Inflammatory macrophage treated with lipopolysaccharide for 4 hours (primary cell): ENCODE measurements at regions not wholly inside any gene's neighbourhood (a gene's known extent, or its start where the extent isn't known, plus 50 kb on each side); places are given as distances from the start of the nearest gene placed in this dataset.
A peak's percentile ranks its signal among the peaks of the same experiment; 100 is the strongest.
"Not testable (repeated sequence)": the region's sequence is repeated elsewhere in the genome, so short reads cannot be mapped to it uniquely, and the experiment has no call there.

Experiments used
- DNase-seq: peaks from one replicate; pipeline ENCODE4 v3.0.0-alpha.2; 2020

GRCh38 chr14:86775896-86776295, 1217.1 kb downstream of the GALC start:
- DNase-seq = not testable (repeated sequence)

DNA sequence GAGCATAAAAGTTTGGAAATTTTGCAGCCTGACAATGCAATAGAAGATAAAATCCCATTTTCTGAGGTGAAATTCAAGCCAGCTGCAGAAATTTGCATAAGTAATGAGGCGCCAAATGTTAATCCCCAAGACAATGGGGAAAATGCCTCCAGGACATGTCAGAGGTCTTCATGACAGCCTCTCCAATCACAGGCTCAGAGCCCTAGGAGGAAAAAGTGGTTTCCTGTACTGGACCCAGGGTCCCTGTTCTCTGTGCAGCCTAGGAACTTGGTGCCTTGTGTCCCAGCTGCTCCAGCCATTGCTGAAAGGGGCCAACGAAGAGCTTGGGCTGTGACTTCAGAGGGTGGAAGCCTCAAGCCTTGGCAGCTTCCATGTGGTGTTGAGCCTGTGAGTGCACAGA, 1218.1 kb downstream of the GALC start:
- no peak for DNase-seq

DNA sequence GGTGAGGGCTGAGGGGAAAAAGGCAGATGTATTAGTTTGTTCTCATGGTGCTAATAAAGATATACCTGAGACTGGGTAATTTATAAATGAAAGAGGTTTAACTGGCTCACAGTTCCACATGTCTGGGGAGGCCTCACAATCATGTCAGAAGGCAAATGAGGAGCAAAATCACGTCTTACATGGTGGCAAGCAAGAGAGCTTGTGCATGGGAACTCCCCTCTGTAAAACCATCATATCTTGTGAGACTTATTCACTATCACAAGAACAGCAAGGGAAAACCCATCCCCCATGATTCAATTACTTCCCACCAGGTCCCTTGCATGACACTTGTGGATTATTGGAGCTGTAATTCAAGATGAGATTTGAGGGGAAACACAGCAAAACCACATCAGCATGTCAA, 1220.9 kb downstream of the GALC start:
- peak; percentile 15 for DNase-seq

GRCh38 chr14:86770186-86770585, 1222.8 kb downstream of the GALC start:
- peak; percentile 53 for DNase-seq

GRCh38 chr14:86766469-86766868, 1226.5 kb downstream of the GALC start:
- peak; percentile 20 for DNase-seq

- no peak for DNase-seq
Observed at GRCh38 chr14:86761611-86762010, 1231.4 kb downstream of the GALC start.

DNA sequence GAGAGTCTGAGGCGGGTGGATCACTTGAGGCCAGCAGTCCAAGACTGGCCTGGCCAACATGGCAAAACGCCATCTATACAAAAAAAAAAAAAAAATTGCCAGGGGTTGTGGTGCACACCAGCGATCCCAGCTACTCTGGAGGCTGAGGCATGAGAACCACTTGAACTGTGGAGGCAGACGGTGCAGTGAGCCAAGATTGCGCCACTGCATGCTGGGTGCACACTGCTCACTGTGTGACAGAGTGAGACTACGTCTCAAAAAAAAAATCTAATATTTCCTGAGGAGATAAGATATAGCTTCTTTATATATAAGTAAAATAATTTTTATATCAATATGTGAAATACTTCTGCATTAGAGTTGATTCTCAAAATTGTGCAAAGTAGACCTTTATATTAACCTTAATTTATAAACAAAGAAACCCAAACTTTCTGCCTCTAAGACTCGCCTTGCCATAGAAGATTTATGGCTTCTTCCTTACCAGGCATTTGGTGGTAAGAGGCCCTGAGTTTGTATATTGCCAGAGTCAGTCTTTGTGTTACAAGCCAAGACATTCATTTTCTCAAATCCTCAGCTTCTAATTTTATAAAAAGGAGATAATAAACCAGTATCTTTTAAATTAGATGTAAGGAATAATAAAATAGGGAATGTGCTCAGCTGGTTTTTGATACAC, 1226.7 kb downstream of the FLRT2 start:
- DNase-seq = no peak

DNA sequence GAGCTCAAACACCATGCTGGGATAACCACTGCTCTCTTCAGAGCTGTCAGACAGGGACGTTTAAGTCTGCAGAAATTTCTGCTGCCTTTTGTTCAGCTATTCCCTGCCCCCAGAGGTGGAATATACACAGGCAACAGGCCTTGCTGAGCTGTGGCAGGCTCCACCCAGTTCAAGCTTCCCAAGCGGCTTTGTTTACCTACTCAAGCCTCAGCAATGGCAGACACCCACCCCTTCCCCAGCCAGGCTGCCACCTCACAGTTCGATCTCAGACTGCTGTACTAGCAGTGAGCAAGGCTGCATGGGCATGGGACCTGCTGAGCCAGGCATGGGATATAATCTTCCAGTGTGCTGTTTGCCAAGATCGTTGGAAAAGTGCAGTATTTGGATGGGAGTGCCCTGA, 1220.5 kb downstream of the FLRT2 start:
- not testable (repeated sequence) for DNase-seq

GRCh38 chr14:86739761-86740160, 1209.8 kb downstream of the FLRT2 start:
- DNase-seq = no peak

DNA sequence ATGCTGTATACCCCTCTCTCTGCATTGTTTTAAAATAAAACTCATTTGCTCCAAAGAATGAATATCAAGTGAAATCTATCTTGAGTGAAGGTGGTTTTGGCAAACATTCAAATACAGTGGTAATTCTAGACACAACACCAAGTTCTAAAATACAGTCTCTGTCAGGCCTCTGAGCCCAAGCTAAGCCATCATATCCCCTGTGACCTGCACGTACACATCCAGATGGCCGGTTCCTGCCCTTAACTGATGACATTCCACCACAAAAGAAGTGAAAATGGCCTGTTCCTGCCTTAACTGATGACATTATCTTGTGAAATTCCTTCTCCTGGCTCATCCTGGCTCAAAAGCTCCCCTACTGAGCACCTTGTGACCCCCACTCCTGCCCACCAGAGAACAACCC, 1201.5 kb downstream of the FLRT2 start:
- not testable (repeated sequence) for DNase-seq

DNA sequence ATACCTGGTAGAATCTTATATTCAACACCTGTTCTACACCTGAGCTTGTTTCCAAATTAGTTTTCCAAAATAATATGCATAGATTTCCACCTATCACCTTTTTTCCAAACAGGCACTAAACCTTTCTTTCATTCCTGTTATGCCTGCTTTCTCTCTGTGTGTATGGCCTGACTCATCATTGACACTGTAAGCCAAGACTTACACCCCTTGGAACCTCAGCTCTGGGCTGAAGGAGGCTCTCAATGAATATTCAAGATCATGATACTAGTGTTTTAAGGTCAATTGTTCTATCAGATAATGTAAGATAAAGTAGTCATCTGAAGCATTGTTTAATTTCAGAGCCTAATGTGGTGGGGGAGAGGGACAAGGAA, 1193.3 kb downstream of the FLRT2 start:
- no peak for DNase-seq

GRCh38 chr14:86722612-86723253, 1192.8 kb downstream of the FLRT2 start:
- no peak for DNase-seq

DNA sequence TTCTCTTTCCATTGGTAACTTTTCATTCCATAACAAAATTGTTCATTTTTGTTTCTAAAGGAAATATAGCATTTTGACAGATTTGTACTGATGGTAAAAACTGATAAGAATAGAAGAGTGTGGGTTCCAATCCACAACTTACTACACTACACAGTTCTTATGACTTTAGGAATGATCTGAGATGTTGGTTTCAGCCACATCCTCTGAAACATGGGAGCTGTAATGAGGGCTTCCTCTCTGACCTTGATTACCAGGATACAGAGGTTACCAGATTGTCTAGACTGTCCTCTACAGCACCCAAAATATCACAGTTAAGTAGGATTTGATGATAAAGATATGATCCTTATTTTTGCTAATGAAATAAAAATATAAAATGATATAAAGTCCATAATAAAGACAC, 1184.6 kb downstream of the FLRT2 start:
- no peak for DNase-seq

GRCh38 chr14:86714153-86714552, 1184.2 kb downstream of the FLRT2 start:
- no peak for DNase-seq

- peak; percentile 3 for DNase-seq
Observed at GRCh38 chr14:86712727-86713126, 1182.8 kb downstream of the FLRT2 start.

DNA sequence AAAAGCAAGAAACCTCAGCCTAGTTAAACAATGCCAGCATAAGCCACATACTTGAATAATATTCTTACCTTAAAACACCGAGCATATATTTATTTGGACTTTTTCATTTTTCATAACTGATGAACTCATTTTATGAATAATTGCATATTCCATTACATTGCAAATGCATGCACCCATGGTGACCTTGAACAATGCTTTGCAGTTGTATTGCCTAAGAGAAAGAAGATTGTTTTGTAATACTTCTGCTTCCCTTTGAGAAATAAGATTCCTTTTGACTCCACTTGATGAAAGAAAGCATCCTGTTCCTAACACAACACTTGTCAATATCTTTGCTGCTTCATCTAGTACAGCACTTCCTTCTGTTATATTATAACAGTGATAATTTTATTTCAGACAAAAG, 1182.2 kb downstream of the FLRT2 start:
- peak; percentile 74 for DNase-seq

DNA sequence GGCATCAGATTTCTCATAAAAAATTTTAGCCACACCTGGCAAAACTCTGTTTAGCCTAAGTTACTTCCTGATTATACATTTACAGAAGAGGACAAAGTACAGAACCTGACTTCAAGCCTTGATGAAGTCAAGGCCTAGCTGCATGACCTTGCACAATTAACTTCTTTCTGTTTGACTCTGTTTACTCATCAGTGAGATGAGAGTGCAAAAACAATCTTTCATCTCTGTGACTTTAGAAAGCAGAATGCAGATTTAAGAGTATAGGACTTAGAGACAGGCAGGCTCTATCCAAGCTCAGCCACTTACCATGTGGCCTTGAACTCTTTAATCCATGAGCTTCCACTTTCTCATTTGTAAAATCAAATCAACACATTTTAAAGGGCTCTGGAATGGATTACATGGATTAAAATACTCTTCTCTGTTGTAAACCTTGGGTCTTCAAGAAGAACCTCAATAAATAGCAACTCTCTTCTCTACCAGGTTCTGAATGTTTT, 1178.9 kb downstream of the FLRT2 start:
- no peak for DNase-seq

GRCh38 chr14:86707071-86707470, 1177.1 kb downstream of the FLRT2 start:
- no peak for DNase-seq

- no peak for DNase-seq
Observed at GRCh38 chr14:86683561-86683960, 1153.6 kb downstream of the FLRT2 start.

DNA sequence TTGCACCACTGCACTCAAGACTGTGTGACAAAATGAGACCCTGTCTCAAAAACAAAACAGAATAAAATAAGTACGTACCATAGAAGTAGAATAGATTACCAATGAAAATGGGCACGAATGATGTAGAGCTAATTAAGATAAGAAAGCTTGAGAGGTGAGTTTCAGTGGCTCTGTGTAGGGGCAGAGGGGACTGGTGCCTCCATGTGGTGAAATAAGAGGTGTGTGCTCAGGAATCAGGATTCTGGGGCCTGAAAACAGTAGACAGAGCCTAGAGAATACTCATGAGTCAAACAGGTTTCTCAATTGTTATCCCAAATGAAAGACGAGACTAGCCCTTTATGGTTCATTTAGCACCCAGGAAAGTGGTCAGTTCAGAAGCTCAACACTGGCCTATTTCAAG, 1145.1 kb downstream of the FLRT2 start:
- DNase-seq = no peak

GRCh38 chr14:86673523-86673969, 1143.6 kb downstream of the FLRT2 start:
- DNase-seq = no peak

DNA sequence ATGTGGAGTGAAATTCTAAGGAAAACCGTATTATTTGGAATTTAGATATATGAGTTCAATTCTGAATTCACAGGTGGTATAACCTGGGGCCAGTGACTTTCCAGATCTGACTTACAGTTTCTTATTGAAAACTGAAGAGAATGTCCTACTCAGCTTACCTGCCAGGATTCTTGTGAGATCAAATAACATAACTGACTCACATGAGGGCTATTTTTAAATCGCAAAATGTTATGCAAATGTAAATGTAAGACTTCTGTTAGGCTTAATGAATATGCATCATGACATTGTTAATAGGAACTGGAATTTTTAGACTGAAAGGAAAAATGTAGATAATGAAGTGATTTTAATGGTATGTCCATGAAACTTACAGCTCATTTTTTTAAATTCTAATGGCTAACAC, 1142.1 kb downstream of the FLRT2 start:
- no peak for DNase-seq

GRCh38 chr14:86665975-86666374, 1136.0 kb downstream of the FLRT2 start:
- no peak for DNase-seq

GRCh38 chr14:86662334-86662733, 1132.4 kb downstream of the FLRT2 start:
- no peak for DNase-seq
